ENCODE measurements at regions not wholly inside any gene's neighbourhood (a gene's known extent, or its start where the extent isn't known, plus 50 kb on each side); places are given as distances from the start of the nearest gene placed in this dataset.

DNA sequence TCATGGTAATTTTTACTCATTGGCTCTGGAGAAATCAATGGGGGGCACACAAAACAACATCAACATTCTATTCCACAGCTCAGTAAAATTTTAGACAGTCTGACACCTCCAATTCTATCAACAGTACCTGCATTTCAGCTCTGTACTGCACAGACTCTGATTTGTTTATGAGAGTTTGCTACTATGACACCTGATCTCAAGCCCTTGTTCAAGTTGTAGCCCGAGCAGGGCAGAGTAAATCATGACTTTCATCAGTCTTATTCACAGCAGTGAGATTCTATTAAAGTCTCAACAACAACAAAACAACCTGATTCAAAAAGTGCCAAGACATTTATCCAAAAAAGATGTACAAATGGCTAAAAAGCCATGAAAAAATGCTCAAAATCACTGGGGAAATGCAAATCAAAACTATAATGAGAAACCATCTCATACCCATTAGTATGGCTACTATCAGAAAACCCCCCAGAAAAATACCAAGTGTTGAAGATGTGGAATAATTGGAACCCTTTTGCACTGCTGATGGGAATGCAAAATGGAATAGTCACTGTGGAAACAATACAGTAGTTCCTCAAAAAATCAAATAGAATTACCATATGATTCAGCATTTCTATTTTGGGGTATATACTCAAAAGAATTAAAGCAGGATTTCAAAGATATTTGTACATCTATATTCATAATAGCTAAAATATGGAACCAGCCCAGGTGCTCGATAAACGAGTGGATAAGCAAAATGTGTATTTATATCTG lies 71.7 kb upstream of the RBMS1 start:
- CTCF ChIA-PET = no interaction called here
- H3K9me3 ChIP-seq (ENCODE audit: control insufficient read depth, insufficient read depth, low read depth, low read length) = no peaks in the 10 kb centered on the region
- intact Hi-C loops (cut with micrococcal nuclease; ENCODE audit: unreplicated experiment) (no loop called here), in situ Hi-C loops (cut with HindIII; ENCODE audit: low pct_unique_long_range_greater_than_20kb, low sequenced_read_pairs) (no loop called here)
- POLR2A ChIA-PET = no interaction called here
- TF ChIP-seq, protein P1, sequence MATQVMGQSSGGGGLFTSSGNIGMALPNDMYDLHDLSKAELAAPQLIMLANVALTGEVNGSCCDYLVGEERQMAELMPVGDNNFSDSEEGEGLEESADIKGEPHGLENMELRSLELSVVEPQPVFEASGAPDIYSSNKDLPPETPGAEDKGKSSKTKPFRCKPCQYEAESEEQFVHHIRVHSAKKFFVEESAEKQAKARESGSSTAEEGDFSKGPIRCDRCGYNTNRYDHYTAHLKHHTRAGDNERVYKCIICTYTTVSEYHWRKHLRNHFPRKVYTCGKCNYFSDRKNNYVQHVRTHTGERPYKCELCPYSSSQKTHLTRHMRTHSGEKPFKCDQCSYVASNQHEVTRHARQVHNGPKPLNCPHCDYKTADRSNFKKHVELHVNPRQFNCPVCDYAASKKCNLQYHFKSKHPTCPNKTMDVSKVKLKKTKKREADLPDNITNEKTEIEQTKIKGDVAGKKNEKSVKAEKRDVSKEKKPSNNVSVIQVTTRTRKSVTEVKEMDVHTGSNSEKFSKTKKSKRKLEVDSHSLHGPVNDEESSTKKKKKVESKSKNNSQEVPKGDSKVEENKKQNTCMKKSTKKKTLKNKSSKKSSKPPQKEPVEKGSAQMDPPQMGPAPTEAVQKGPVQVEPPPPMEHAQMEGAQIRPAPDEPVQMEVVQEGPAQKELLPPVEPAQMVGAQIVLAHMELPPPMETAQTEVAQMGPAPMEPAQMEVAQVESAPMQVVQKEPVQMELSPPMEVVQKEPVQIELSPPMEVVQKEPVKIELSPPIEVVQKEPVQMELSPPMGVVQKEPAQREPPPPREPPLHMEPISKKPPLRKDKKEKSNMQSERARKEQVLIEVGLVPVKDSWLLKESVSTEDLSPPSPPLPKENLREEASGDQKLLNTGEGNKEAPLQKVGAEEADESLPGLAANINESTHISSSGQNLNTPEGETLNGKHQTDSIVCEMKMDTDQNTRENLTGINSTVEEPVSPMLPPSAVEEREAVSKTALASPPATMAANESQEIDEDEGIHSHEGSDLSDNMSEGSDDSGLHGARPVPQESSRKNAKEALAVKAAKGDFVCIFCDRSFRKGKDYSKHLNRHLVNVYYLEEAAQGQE (IDR thresholded peaks at IDR 0.05; ENCODE audit: insufficient read depth in 1 of 2, low read depth in 2 of 2, low read length in 1 of 2) = no peak
- TF ChIP-seq SIN3A (IDR thresholded peaks at IDR 0.05; ENCODE audit: borderline replicate concordance, insufficient read depth, low read depth, low read length) (no peak), CTCF (IDR thresholded peaks at IDR 0.05) (no peak), POLR2AphosphoS5 (IDR thresholded peaks at IDR 0.05; ENCODE audit: low read depth, low read length) (no peak)
- no peak for DNase-seq (ENCODE audit: low read depth, low spot score)
- H3K27me3 ChIP-seq (ENCODE audit: control insufficient read depth, insufficient read depth, low read length) = no peaks in the 10 kb centered on the region
- H3K4me1 ChIP-seq (ENCODE audit: control insufficient read depth, insufficient read depth, low read length) = no peaks in the 10 kb centered on the region; the same call in 1 of the 2 replicates
- ATAC-seq = no peak
- no peak overlapping the region for H3K27ac ChIP-seq (ENCODE audit: low read length)
- H3K36me3 ChIP-seq (ENCODE audit: control insufficient read depth, insufficient read depth, low read length) = no peaks in the 10 kb centered on the region
- no peak overlapping the region for H3K4me3 ChIP-seq (ENCODE audit: low read depth in 2 of 2, low read length in 2 of 2)
- BruUV-seq (replicated peaks) = no TSS peak

- ChIA-PET CTCF (no interaction called here), POLR2A (no interaction called here)
- in situ Hi-C loops (cut with HindIII; ENCODE audit: low pct_unique_long_range_greater_than_20kb, low sequenced_read_pairs) (no loop called here), intact Hi-C loops (cut with micrococcal nuclease; ENCODE audit: unreplicated experiment) (no loop called here)
- Histone ChIP-seq H3K36me3 (ENCODE audit: control insufficient read depth, insufficient read depth, low read length) (no peaks in the 10 kb centered on the region), H3K9me3 (ENCODE audit: control insufficient read depth, insufficient read depth, low read depth, low read length) (no peaks in the 10 kb centered on the region), H3K27me3 (ENCODE audit: control insufficient read depth, insufficient read depth, low read length) (no peaks in the 10 kb centered on the region), H3K4me1 (ENCODE audit: control insufficient read depth, insufficient read depth, low read length) (no peaks in the 10 kb centered on the region; the same call in 1 of the 2 replicates), H3K4me3 (ENCODE audit: low read depth in 2 of 2, low read length in 2 of 2) (no peak overlapping the region), H3K27ac (ENCODE audit: low read length) (no peak overlapping the region)
- no TSS peak for BruUV-seq (replicated peaks)
- ATAC-seq (no peak), DNase-seq (ENCODE audit: low read depth, low spot score) (no peak)
- TF ChIP-seq POLR2AphosphoS5 (IDR thresholded peaks at IDR 0.05; ENCODE audit: low read depth, low read length) = no peak
- TF ChIP-seq CTCF (IDR thresholded peaks at IDR 0.05) = no peak
- no peak for TF ChIP-seq SIN3A (IDR thresholded peaks at IDR 0.05; ENCODE audit: borderline replicate concordance, insufficient read depth, low read depth, low read length)
- TF ChIP-seq, protein P1 (IDR thresholded peaks at IDR 0.05; ENCODE audit: insufficient read depth in 1 of 2, low read depth in 2 of 2, low read length in 1 of 2) = no peak
- no peak for TF ChIP-seq TCF7L2 (IDR thresholded peaks at IDR 0.05; ENCODE audit: low read depth, low read length)
Observed at GRCh38 chr2:160566717-160567116, 73.1 kb upstream of the RBMS1 start.

Data from Panc1 (cell line).